Hippocampal formation (tissue), 2 donors: ENCODE measurements at regions not wholly inside any gene's neighbourhood (a gene's known extent, or its start where the extent isn't known, plus 50 kb on each side); places are given as distances from the start of the nearest gene placed in this dataset.

ENCODE experiments used
- DNase-seq, 2 donors: peaks; one replicate each; lab custom pipeline; 2025; lab: John Stamatoyannopoulos, UW

- DNase-seq: no peak
These were observed 338.3 kb downstream of the DYSF start for GRCh38 chr2:71791501-71792135.

GRCh38 chr2:71791061-71791450 is 337.7 kb downstream of the DYSF start:
- no peak for DNase-seq

GRCh38 chr2:71790226-71791060 is 337.1 kb downstream of the DYSF start:
- DNase-seq: no peak

GRCh38 chr2:71789556-71790204 is 336.3 kb downstream of the DYSF start:
- DNase-seq: no peak

- no peak for DNase-seq
These were observed 335.4 kb downstream of the DYSF start for GRCh38 chr2:71788601-71789240.

GRCh38 chr2:71788186-71788525 is 334.8 kb downstream of the DYSF start:
- DNase-seq: no peak

- DNase-seq: no peak
These were observed 334.3 kb downstream of the DYSF start for GRCh38 chr2:71787476-71788185.

GRCh38 chr2:71787108-71787415 is 333.7 kb downstream of the DYSF start:
- DNase-seq: no peak

- DNase-seq: no peak
These were observed 333.1 kb downstream of the DYSF start for GRCh38 chr2:71786291-71787107.

GRCh38 chr2:71785516-71785981 is 332.2 kb downstream of the DYSF start:
- DNase-seq: no peak

GRCh38 chr2:71784734-71785511 is 331.6 kb downstream of the DYSF start:
- no peak for DNase-seq

- no peak for DNase-seq
These were observed 330.5 kb downstream of the DYSF start for GRCh38 chr2:71783815-71784214.

GRCh38 chr2:71783215-71783614 is 329.9 kb downstream of the DYSF start:
- DNase-seq: no peak

GRCh38 chr2:71782323-71782722 is 329.0 kb downstream of the DYSF start:
- no peak for DNase-seq

GRCh38 chr2:71781695-71782228 is 328.4 kb downstream of the DYSF start:
- DNase-seq: no peak

GRCh38 chr2:71780162-71780561 is 326.8 kb downstream of the DYSF start:
- DNase-seq: no peak

- no peak for DNase-seq
These were observed 326.4 kb downstream of the DYSF start for GRCh38 chr2:71779774-71780105.

GRCh38 chr2:71778936-71779773 is 325.8 kb downstream of the DYSF start:
- no peak for DNase-seq

GRCh38 chr2:71778514-71778913 is 325.2 kb downstream of the DYSF start:
- DNase-seq: no peak
